Mucosa of descending colon (tissue), 3 donors: ENCODE measurements at regions not wholly inside any gene's neighbourhood (a gene's known extent, or its start where the extent isn't known, plus 50 kb on each side); places are given as distances from the start of the nearest gene placed in this dataset.
A peak's percentile ranks its signal among the peaks of the same experiment; 100 is the strongest.

Source experiments
- ATAC-seq: fragments of 200-7000 bp; cut with Tn5 transposase; one replicate; pipeline ENCODE4 v1.9.1; 2020; ENCODE audit warnings: mild to moderate bottlenecking, moderate library complexity
- DNase-seq, 3 donors: peaks; one replicate each; pipeline ENCODE4 v3.0.0-alpha.2; 2020
- H3K36me3 ChIP-seq: fragments of 200-600 bp; one replicate; pipeline ENCODE4 v1.8.0; 2021; ENCODE audit warnings: low read depth, mild to moderate bottlenecking
- H3K4me1 ChIP-seq: fragments of 200-600 bp; one replicate; pipeline ENCODE4 v1.8.0; 2021; ENCODE audit warnings: low read depth, mild to moderate bottlenecking
- H3K4me3 ChIP-seq: fragments of 200-600 bp; one replicate; pipeline ENCODE4 v1.8.0; 2021; ENCODE audit warnings: mild to moderate bottlenecking
- H3K9me3 ChIP-seq: fragments of 200-600 bp; one replicate; pipeline ENCODE4 v1.8.0; 2021; ENCODE audit warnings: mild to moderate bottlenecking
- CTCF ChIP-seq: fragments of 200-600 bp; IDR thresholded peaks from one replicate; pipeline ENCODE4 v1.8.0; 2022; ENCODE audit warnings: antibody characterized with exemption, mild to moderate bottlenecking
- intact Hi-C, 2 donors: fragments of 100-400 bp; cut with DNase I in 1 of 2; cut with micrococcal nuclease in 1 of 2; formaldehyde crosslinking; loops; one replicate each; pipeline versions ENCODE4 v1.11.0 to v1.11.1; 2022; cut with DNase I, micrococcal nuclease
- donor health status: DM: no; HTN: no; CAD: no; lungs with moderate emphysema.
- donor health status: DM: no; HTN: no; CAD: no.
- donor health status: DM: no; HTN: yes; CAD: no.

- Histone ChIP-seq H3K9me3 (no peaks in the 10 kb centered on the region), H3K4me3 (no peak overlapping the region), H3K4me1 (no peaks in the 10 kb centered on the region), H3K36me3 (no peaks in the 10 kb centered on the region)
- intact Hi-C loops = no loop called here
- no peak for TF ChIP-seq CTCF
- DNase-seq (no peak), ATAC-seq (peak; percentile 90)
Measured at GRCh38 chr7:95668504-95669018, 72.2 kb upstream of the PDK4 start.

GRCh38 chr7:95662987-95663386 lies 66.7 kb upstream of the PDK4 start:
- TF ChIP-seq CTCF = no peak
- Histone ChIP-seq H3K4me3 (no peak overlapping the region), H3K4me1 (no peaks in the 10 kb centered on the region), H3K36me3 (no peaks in the 10 kb centered on the region), H3K9me3 (no peaks in the 10 kb centered on the region)
- ATAC-seq (no peak), DNase-seq (no peak)
- intact Hi-C loops = no loop called here

- Histone ChIP-seq H3K4me3 (no peak overlapping the region), H3K9me3 (no peaks in the 10 kb centered on the region), H3K36me3 (no peaks in the 10 kb centered on the region), H3K4me1 (no peaks in the 10 kb centered on the region)
- no peak for TF ChIP-seq CTCF
- DNase-seq (peak in 1 of 3 donors; percentile 51), ATAC-seq (peak; percentile 94)
- intact Hi-C loops = no loop called here
Measured at GRCh38 chr7:95660023-95660434, 63.7 kb upstream of the PDK4 start.

- Histone ChIP-seq H3K9me3 (no peaks in the 10 kb centered on the region), H3K4me1 (no peaks in the 10 kb centered on the region), H3K36me3 (no peaks in the 10 kb centered on the region), H3K4me3 (no peak overlapping the region)
- intact Hi-C loops = no loop called here
- ATAC-seq (peak; percentile 73), DNase-seq (peak; percentile 44 to 64 (median 58))
- no peak for TF ChIP-seq CTCF
Measured at GRCh38 chr7:95658676-95659075, 62.4 kb upstream of the PDK4 start.

- ATAC-seq (no peak), DNase-seq (no peak)
- no peak for TF ChIP-seq CTCF
- Histone ChIP-seq H3K9me3 (no peaks in the 10 kb centered on the region), H3K4me1 (peaks cover 4% of the 10 kb centered on the region), H3K4me3 (no peak overlapping the region), H3K36me3 (no peaks in the 10 kb centered on the region)
- intact Hi-C loops = no loop called here
Measured at GRCh38 chr7:95649546-95649945, 53.2 kb upstream of the PDK4 start.

- ATAC-seq (peak; percentile 82), DNase-seq (peak in 1 of 3 donors; percentile 16)
Measured at GRCh38 chr7:95646350-95646749, 50.0 kb upstream of the PDK4 start.

More at GRCh38 chr7:95646350-95646749, 50.0 kb upstream of the PDK4 start:
- intact Hi-C loops = no loop called here
- Histone ChIP-seq H3K9me3 (no peaks in the 10 kb centered on the region), H3K4me1 (peaks cover 4% of the 10 kb centered on the region), H3K4me3 (no peak overlapping the region), H3K36me3 (no peaks in the 10 kb centered on the region)
- no peak for TF ChIP-seq CTCF
